Testis (tissue), 2 donors: ENCODE measurements at regions not wholly inside any gene's neighbourhood (a gene's known extent, or its start where the extent isn't known, plus 50 kb on each side); places are given as distances from the start of the nearest gene placed in this dataset.

ENCODE experiments used
- DNase-seq: peaks from one replicate; pipeline ENCODE4 v3.0.0-alpha.2; 2019
- H3K27ac ChIP-seq, 2 donors: fragments of 200-600 bp; sonication (generic); one replicate each; pipeline ENCODE4 v1.5.1; 2019
- H3K27me3 ChIP-seq: fragments of 200-600 bp; sonication (generic); one replicate; pipeline ENCODE4 v1.5.1; 2019
- H3K36me3 ChIP-seq: fragments of 200-600 bp; sonication (generic); one replicate; pipeline ENCODE4 v1.5.1; 2017; ENCODE audit warnings: low read depth; ENCODE audit errors: missing control alignments
- H3K4me1 ChIP-seq: fragments of 200-600 bp; sonication (generic); one replicate; pipeline ENCODE4 v1.5.1; 2019
- H3K4me3 ChIP-seq, 2 donors: fragments of 200-600 bp; sonication (generic); one replicate each; pipeline ENCODE4 v1.5.1; 2017 to 2019
- H3K9me3 ChIP-seq: fragments of 200-600 bp; sonication (generic); one replicate; pipeline ENCODE4 v1.5.1; 2017
- CTCF ChIP-seq, 3 experiments: fragments of 450-650 bp in 2 of 3; fragments of 200-600 bp in 1 of 3; sonication (generic) in 1 of 3; IDR thresholded peaks; one replicate each; pipeline ENCODE4 v1.5.1; 2016 to 2019; ENCODE audit warnings: antibody characterized with exemption in 3 of 3, mild to moderate bottlenecking in 2 of 3, moderate library complexity in 1 of 3
- POLR2A ChIP-seq: fragments of 450-650 bp; IDR thresholded peaks from one replicate; pipeline ENCODE4 v1.6.1; 2017; ENCODE audit warnings: antibody characterized with exemption, mild to moderate bottlenecking, moderate library complexity
- WGBS, 2 donors: methylation state at CpG; one replicate each; pipeline ENCODE4 v1.1.5; 2018; 5-methylcytosine and 5-hydroxymethylcytosine counted together
- intact Hi-C: fragments of 100-400 bp; cut with DNase I; formaldehyde crosslinking; loops from one replicate; pipeline ENCODE4 v1.15.1; 2023; ENCODE audit warnings: low total_unique reads

- DNase-seq = no peak
- H3K4me1 ChIP-seq = no peaks in the 10 kb centered on the region
- H3K27ac ChIP-seq = no peak overlapping the region
- TF ChIP-seq POLR2A (no peak), CTCF (IDR thresholded peaks at IDR 0.05) (no peak)
- H3K27me3 ChIP-seq = no peaks in the 10 kb centered on the region
- H3K4me3 ChIP-seq = no peak overlapping the region
- H3K36me3 ChIP-seq = no peaks in the 10 kb centered on the region
- 3 to 9% methylated on average over 3 of the region's 3 CpGs for WGBS, 2 donors
- intact Hi-C loops = no loop called here
- no peaks in the 10 kb centered on the region for H3K9me3 ChIP-seq
Observed at GRCh38 chr2:79453918-79454317, 58.9 kb upstream of the CTNNA2 start.

GRCh38 chr2:79452651-79453050, 60.2 kb upstream of the CTNNA2 start:
- H3K4me3 ChIP-seq = no peak overlapping the region
- no peaks in the 10 kb centered on the region for H3K36me3 ChIP-seq
- DNase-seq = no peak
- no peaks in the 10 kb centered on the region for H3K9me3 ChIP-seq
- no peak overlapping the region for H3K27ac ChIP-seq
- intact Hi-C loops = no loop called here
- TF ChIP-seq POLR2A = no peak
- TF ChIP-seq CTCF (IDR thresholded peaks at IDR 0.05) = no peak
- WGBS, 2 donors = 77 to 91% methylated on average over 1 of the region's 1 CpG
- no peaks in the 10 kb centered on the region for H3K4me1 ChIP-seq
- H3K27me3 ChIP-seq = no peaks in the 10 kb centered on the region

- Histone ChIP-seq H3K4me1 (no peaks in the 10 kb centered on the region), H3K27me3 (no peaks in the 10 kb centered on the region), H3K27ac (no peak overlapping the region), H3K9me3 (no peaks in the 10 kb centered on the region), H3K4me3 (no peak overlapping the region), H3K36me3 (no peaks in the 10 kb centered on the region)
- intact Hi-C loops = no loop called here
- no peak for DNase-seq
- TF ChIP-seq CTCF (IDR thresholded peaks at IDR 0.05) (no peak), POLR2A (no peak)
Observed at GRCh38 chr2:79447463-79447862, 65.4 kb upstream of the CTNNA2 start.

GRCh38 chr2:79446313-79446712, 66.5 kb upstream of the CTNNA2 start:
- 53 to 64% methylated on average over 2 of the region's 2 CpGs for WGBS, 2 donors
- no peaks in the 10 kb centered on the region for H3K9me3 ChIP-seq
- no peaks in the 10 kb centered on the region for H3K4me1 ChIP-seq
- no peak overlapping the region for H3K27ac ChIP-seq
- no peaks in the 10 kb centered on the region for H3K27me3 ChIP-seq
- H3K4me3 ChIP-seq = no peak overlapping the region
- no peaks in the 10 kb centered on the region for H3K36me3 ChIP-seq
- TF ChIP-seq POLR2A = no peak
- no peak for TF ChIP-seq CTCF (IDR thresholded peaks at IDR 0.05)
- DNase-seq = no peak
- intact Hi-C loops = no loop called here

GRCh38 chr2:79437433-79438267, 75.2 kb upstream of the CTNNA2 start:
- no peaks in the 10 kb centered on the region for H3K27me3 ChIP-seq
- H3K4me3 ChIP-seq = no peak overlapping the region
- TF ChIP-seq POLR2A = no peak
- TF ChIP-seq CTCF (IDR thresholded peaks at IDR 0.05) = no peak
- no peaks in the 10 kb centered on the region for H3K9me3 ChIP-seq
- no peak for DNase-seq
- no peak overlapping the region for H3K27ac ChIP-seq
- H3K4me1 ChIP-seq = no peaks in the 10 kb centered on the region
- intact Hi-C loops = no loop called here
- no peaks in the 10 kb centered on the region for H3K36me3 ChIP-seq
- 30 to 36% methylated on average over 16 of the region's 16 CpGs for WGBS, 2 donors
